OCI-LY3 (cell line): ENCODE measurements at regions not wholly inside any gene's neighbourhood (a gene's known extent, or its start where the extent isn't known, plus 50 kb on each side); places are given as distances from the start of the nearest gene placed in this dataset.

ENCODE experiments used
- H2AFZ ChIP-seq: fragments of 200-600, 300-600 bp; shearing (Covaris generic); 2 replicates; pipeline ENCODE4 v1.6.0; 2014; ENCODE audit warnings: antibody characterized with exemption, low read depth, low read length
- H3K27ac ChIP-seq: fragments of 200-600, 300-600 bp; sonication (generic); 2 replicates; pipeline ENCODE4 v1.5.1; 2014; ENCODE audit warnings: mild to moderate bottlenecking, low read length, moderate library complexity, mixed read lengths
- H3K27me3 ChIP-seq: fragments of 200-600, 300-600 bp; sonication (generic); 2 replicates; pipeline ENCODE4 v1.6.1; 2014; ENCODE audit warnings: low read depth, low read length, mixed read lengths
- H3K36me3 ChIP-seq: fragments of 200-600, 300-600 bp; sonication (generic); replicated peaks from 2 replicates; pipeline ENCODE3; 2014; ENCODE audit warnings: low read depth, low read length, mixed read lengths
- H3K4me1 ChIP-seq: fragments of 300-600, 200-600 bp; sonication (generic); 2 replicates; pipeline ENCODE4 v1.6.1; 2014; ENCODE audit warnings: low read length, mixed read lengths
- H3K4me2 ChIP-seq: fragments of 200-600, 300-600 bp; sonication (generic); 2 replicates; pipeline ENCODE4 v1.6.1; 2014; ENCODE audit warnings: low read length, mixed read lengths
- H3K4me3 ChIP-seq: fragments of 300-600, 200-600 bp; sonication (generic); 2 replicates; pipeline ENCODE4 v1.5.1; 2014; ENCODE audit warnings: antibody characterized with exemption, mild to moderate bottlenecking, low read length, moderate library complexity
- H3K79me2 ChIP-seq: fragments of 300-600, 200-600 bp; shearing (Covaris generic); 2 replicates; pipeline ENCODE4 v1.6.1; 2014; ENCODE audit warnings: mild to moderate bottlenecking, low read length, mixed read lengths
- H3K9ac ChIP-seq: fragments of 300-600, 200-600 bp; shearing (Covaris generic); 2 replicates; pipeline ENCODE4 v1.6.0; 2014; ENCODE audit warnings: mild to moderate bottlenecking, low read length, moderate library complexity
- H3K9me3 ChIP-seq: fragments of 200-600, 300-600 bp; shearing (Covaris generic); 2 replicates; pipeline ENCODE4 v1.6.1; 2014; ENCODE audit warnings: low read length, mixed read lengths; ENCODE audit not compliant: insufficient read depth
- H4K20me1 ChIP-seq: fragments of 200-600, 300-600 bp; sonication (generic); 2 replicates; pipeline ENCODE4 v1.6.1; 2016; ENCODE audit warnings: low read length, mixed read lengths; ENCODE audit not compliant: insufficient read depth
- CTCF ChIP-seq: fragments of 200-600, 300-600 bp; sonication (generic); IDR thresholded peaks from 2 replicates; pipeline ENCODE4 v1.5.1; 2014; ENCODE audit warnings: antibody characterized with exemption, low read length, low read depth
- EZH2phosphoT487 ChIP-seq: fragments of 200-600 bp; shearing (Covaris generic); IDR thresholded peaks from 2 replicates; pipeline ENCODE4 v1.6.1; 2018; ENCODE audit warnings: antibody characterized with exemption, mixed run types, low read depth

GRCh38 chr2:88811681-88812080, 120.2 kb downstream of the RPIA start:
- no peak overlapping the region for H3K9ac ChIP-seq
- H3K4me2 ChIP-seq = no peak overlapping the region
- TF ChIP-seq CTCF (no peak), EZH2phosphoT487 (no peak)
- H3K36me3 ChIP-seq = no peaks in the 10 kb centered on the region
- no peaks in the 10 kb centered on the region for H3K4me1 ChIP-seq
- H2AFZ ChIP-seq = no peak overlapping the region
- H3K27ac ChIP-seq = no peak overlapping the region
- no peaks in the 10 kb centered on the region for H3K79me2 ChIP-seq
- H4K20me1 ChIP-seq = no peaks in the 10 kb centered on the region
- no peaks in the 10 kb centered on the region for H3K9me3 ChIP-seq
- no peaks in the 10 kb centered on the region for H3K27me3 ChIP-seq
- H3K4me3 ChIP-seq = no peak overlapping the region

DNA sequence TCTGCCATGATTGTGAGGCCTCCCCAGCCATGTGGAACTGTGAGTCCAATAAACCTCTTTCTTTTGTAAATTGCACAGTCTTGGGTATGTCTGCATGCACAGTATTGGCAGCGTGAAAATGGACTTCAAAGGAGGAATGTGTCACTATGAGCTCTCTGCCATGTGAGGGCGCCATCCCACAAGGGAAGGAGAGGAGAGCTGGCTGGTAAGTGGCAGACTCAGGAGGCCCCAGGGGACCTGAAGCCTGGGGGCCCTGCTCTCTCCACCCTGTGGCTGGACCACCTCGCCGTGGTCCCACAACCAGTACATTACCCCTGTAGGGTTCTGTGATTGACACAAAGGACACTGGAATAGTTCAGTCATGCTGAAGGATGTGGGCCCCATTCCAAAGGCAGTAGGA, 122.1 kb downstream of the RPIA start:
- no peak overlapping the region for H3K4me2 ChIP-seq
- H3K4me1 ChIP-seq = no peaks in the 10 kb centered on the region
- H3K9ac ChIP-seq = no peak overlapping the region
- no peaks in the 10 kb centered on the region for H3K36me3 ChIP-seq
- no peak overlapping the region for H3K4me3 ChIP-seq
- no peak overlapping the region for H2AFZ ChIP-seq
- no peak overlapping the region for H3K27ac ChIP-seq
- no peaks in the 10 kb centered on the region; the same call in 1 of the 2 replicates for H3K9me3 ChIP-seq
- H3K27me3 ChIP-seq = no peaks in the 10 kb centered on the region
- no peaks in the 10 kb centered on the region for H3K79me2 ChIP-seq
- no peaks in the 10 kb centered on the region for H4K20me1 ChIP-seq
- no peak for TF ChIP-seq EZH2phosphoT487
- no peak for TF ChIP-seq CTCF

- H4K20me1 ChIP-seq = no peaks in the 10 kb centered on the region
- H3K79me2 ChIP-seq = no peaks in the 10 kb centered on the region
- no peaks in the 10 kb centered on the region for H3K36me3 ChIP-seq
- no peak overlapping the region for H2AFZ ChIP-seq
- H3K4me3 ChIP-seq = no peak overlapping the region
- H3K9me3 ChIP-seq = no peaks in the 10 kb centered on the region; the same call in 1 of the 2 replicates
- H3K27me3 ChIP-seq = no peaks in the 10 kb centered on the region
- no peak for TF ChIP-seq EZH2phosphoT487
- no peak for TF ChIP-seq CTCF
- no peak overlapping the region for H3K4me2 ChIP-seq
- H3K27ac ChIP-seq = no peak overlapping the region
- H3K4me1 ChIP-seq = no peaks in the 10 kb centered on the region
- H3K9ac ChIP-seq = no peak overlapping the region
Measured at GRCh38 chr2:88815282-88815681, 123.8 kb downstream of the RPIA start.

DNA sequence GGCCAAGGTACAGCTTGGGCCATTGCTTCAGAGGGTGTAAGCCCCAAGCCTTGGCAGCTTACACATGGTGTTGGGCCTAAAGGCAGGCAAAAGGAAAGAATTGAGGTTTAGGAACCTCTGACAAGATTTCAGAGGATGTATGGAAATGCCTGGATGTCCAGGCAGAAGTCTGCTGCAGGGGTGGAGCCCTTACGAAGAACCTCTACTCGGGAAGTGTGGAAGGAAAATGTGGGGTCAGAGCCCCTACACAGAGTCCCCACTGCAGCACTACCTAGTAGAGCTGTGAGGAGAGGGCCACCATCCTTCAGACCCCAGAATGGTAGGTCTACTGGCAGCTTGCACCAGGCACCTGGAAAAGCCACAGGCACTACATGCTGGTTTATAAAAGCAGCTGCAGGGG, 124.2 kb downstream of the RPIA start:
- no peak overlapping the region for H3K4me3 ChIP-seq
- H2AFZ ChIP-seq = no peak overlapping the region
- no peaks in the 10 kb centered on the region; the same call in 1 of the 2 replicates for H3K9me3 ChIP-seq
- no peak overlapping the region for H3K4me2 ChIP-seq
- no peak overlapping the region for H3K9ac ChIP-seq
- H3K27ac ChIP-seq = no peak overlapping the region
- no peaks in the 10 kb centered on the region for H3K36me3 ChIP-seq
- H3K79me2 ChIP-seq = no peaks in the 10 kb centered on the region
- no peaks in the 10 kb centered on the region for H3K4me1 ChIP-seq
- no peak for TF ChIP-seq CTCF
- no peak for TF ChIP-seq EZH2phosphoT487
- H3K27me3 ChIP-seq = no peaks in the 10 kb centered on the region
- H4K20me1 ChIP-seq = no peaks in the 10 kb centered on the region
